RWPE2 (cell line): ENCODE measurements at regions not wholly inside any gene's neighbourhood (a gene's known extent, or its start where the extent isn't known, plus 50 kb on each side); places are given as distances from the start of the nearest gene placed in this dataset.

Experiments used
- ATAC-seq: fragments of 200-7000 bp; cut with Tn5 transposase; 3 replicates; pipeline ENCODE4 v1.9.1; 2021; ENCODE audit warnings: low read depth
- DNase-seq: peaks from one replicate; pipeline ENCODE4 v3.0.0-alpha.2; 2020; ENCODE audit warnings: low spot score
- H3K27ac ChIP-seq: fragments of 450-650 bp; 2 replicates; pipeline ENCODE4 v1.5.1; 2017; ENCODE audit warnings: mild to moderate bottlenecking; ENCODE audit not compliant: poor library complexity, severe bottlenecking
- H3K27me3 ChIP-seq: fragments of 250-450 bp; sonication (Bioruptor Pico); 2 replicates; pipeline ENCODE4 v1.5.1; 2021; ENCODE audit warnings: mild to moderate bottlenecking, moderate library complexity; ENCODE audit not compliant: insufficient read depth, poor library complexity, severe bottlenecking
- H3K36me3 ChIP-seq: fragments of 250-450 bp; sonication (Bioruptor Pico); 2 replicates; pipeline ENCODE4 v1.5.1; 2020; ENCODE audit warnings: low read depth, mild to moderate bottlenecking, moderate library complexity
- H3K4me1 ChIP-seq: fragments of 250-450 bp; sonication (Bioruptor Pico); 2 replicates; pipeline ENCODE4 v1.5.1; 2021; ENCODE audit warnings: mild to moderate bottlenecking, moderate library complexity; ENCODE audit not compliant: insufficient read depth, poor library complexity, severe bottlenecking
- H3K4me3 ChIP-seq: fragments of 250-450 bp; sonication (Bioruptor Pico); 2 replicates; pipeline ENCODE4 v1.5.1; 2021; ENCODE audit warnings: mild to moderate bottlenecking, moderate library complexity; ENCODE audit not compliant: severe bottlenecking
- H3K9me3 ChIP-seq: fragments of 250-450 bp; sonication (Bioruptor Pico); 2 replicates; pipeline ENCODE4 v1.5.1; 2021; ENCODE audit warnings: mild to moderate bottlenecking, moderate library complexity; ENCODE audit not compliant: severe bottlenecking
- CTCF ChIP-seq: fragments of 450-650 bp; IDR thresholded peaks from one replicate; pipeline ENCODE4 v1.5.1; 2017; ENCODE audit warnings: mild to moderate bottlenecking, moderate library complexity; ENCODE audit not compliant: poor library complexity, severe bottlenecking

GRCh38 chr3:118772036-118772435 is 262.6 kb downstream of the IGSF11 start:
- no peak for TF ChIP-seq CTCF
- H3K4me3 ChIP-seq = no peak overlapping the region
- no peak for ATAC-seq
- H3K36me3 ChIP-seq = no peaks in the 10 kb centered on the region
- DNase-seq = no peak
- H3K27me3 ChIP-seq = no peaks in the 10 kb centered on the region
- no peaks in the 10 kb centered on the region for H3K9me3 ChIP-seq
- H3K4me1 ChIP-seq = no peaks in the 10 kb centered on the region
- no peak overlapping the region for H3K27ac ChIP-seq

- Histone ChIP-seq H3K9me3 (no peaks in the 10 kb centered on the region), H3K27me3 (no peaks in the 10 kb centered on the region), H3K36me3 (no peaks in the 10 kb centered on the region), H3K27ac (no peak overlapping the region), H3K4me1 (no peaks in the 10 kb centered on the region), H3K4me3 (no peak overlapping the region)
- TF ChIP-seq CTCF = no peak
- ATAC-seq (peak; percentile 53; the same call in 2 of the 3 replicates), DNase-seq (no peak)
Measured at GRCh38 chr3:118772547-118773011, 262.1 kb downstream of the IGSF11 start.

- Histone ChIP-seq H3K27ac (no peak overlapping the region), H3K9me3 (no peaks in the 10 kb centered on the region), H3K27me3 (no peaks in the 10 kb centered on the region), H3K4me3 (no peak overlapping the region), H3K4me1 (no peaks in the 10 kb centered on the region), H3K36me3 (no peaks in the 10 kb centered on the region)
- DNase-seq = no peak
- TF ChIP-seq CTCF = no peak
- no peak for ATAC-seq
Measured at GRCh38 chr3:118775021-118775420, 259.6 kb downstream of the IGSF11 start.

- H3K4me3 ChIP-seq = no peak overlapping the region
- no peaks in the 10 kb centered on the region for H3K9me3 ChIP-seq
- DNase-seq (no peak), ATAC-seq (no peak)
- no peaks in the 10 kb centered on the region for H3K4me1 ChIP-seq
- H3K36me3 ChIP-seq = no peaks in the 10 kb centered on the region
- no peaks in the 10 kb centered on the region for H3K27me3 ChIP-seq
- H3K27ac ChIP-seq = no peak overlapping the region
- no peak for TF ChIP-seq CTCF
Measured at GRCh38 chr3:118778201-118778600, 256.4 kb downstream of the IGSF11 start.

- no peaks in the 10 kb centered on the region for H3K9me3 ChIP-seq
- ATAC-seq (no peak), DNase-seq (no peak)
- H3K4me3 ChIP-seq = no peak overlapping the region
- H3K4me1 ChIP-seq = no peaks in the 10 kb centered on the region
- no peaks in the 10 kb centered on the region for H3K36me3 ChIP-seq
- H3K27ac ChIP-seq = no peak overlapping the region
- no peaks in the 10 kb centered on the region for H3K27me3 ChIP-seq
- TF ChIP-seq CTCF = no peak
Measured at GRCh38 chr3:118781232-118781631, 253.4 kb downstream of the IGSF11 start.
